ENCODE measurements at regions not wholly inside any gene's neighbourhood (a gene's known extent, or its start where the extent isn't known, plus 50 kb on each side); places are given as distances from the start of the nearest gene placed in this dataset.

DNA sequence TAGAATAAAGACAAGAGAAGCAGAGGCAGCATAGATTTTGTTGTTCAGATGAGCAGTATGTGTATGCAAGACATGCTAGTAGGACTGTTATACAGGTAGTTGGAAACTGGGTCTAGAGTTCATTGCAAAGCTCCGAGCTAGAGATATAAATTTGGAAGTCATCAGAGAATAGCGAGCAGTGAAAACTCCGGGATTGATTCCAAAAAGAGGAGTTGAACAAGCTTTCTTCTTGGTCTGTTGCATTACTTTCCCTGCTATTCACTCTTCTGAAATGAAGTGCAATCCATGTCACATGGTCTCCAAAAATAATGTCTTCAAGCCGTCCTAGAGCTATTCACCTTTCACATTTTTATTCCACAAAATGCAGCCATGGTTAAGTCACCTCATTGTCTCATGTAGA is 67.9 kb upstream of the ZNF462 start:
- TF ChIP-seq POLR2A (IDR thresholded peaks at IDR 0.05; ENCODE audit: low read length) (no peak), GATA1 (IDR thresholded peaks at IDR 0.05; ENCODE audit: low read depth, low read length) (no peak)
